NCI-H2227 (cell line): ENCODE measurements at regions not wholly inside any gene's neighbourhood (a gene's known extent, or its start where the extent isn't known, plus 50 kb on each side); places are given as distances from the start of the nearest gene placed in this dataset.
"Not testable (repeated sequence)": the region's sequence is repeated elsewhere in the genome, so short reads cannot be mapped to it uniquely, and the experiment has no call there.

Experiments used
- DNase-seq: peaks from one replicate; lab custom pipeline; 2025; ENCODE audit not compliant: unreplicated experiment; lab: John Stamatoyannopoulos, UW

- DNase-seq, result no peak
Observed at GRCh38 chr6:90676516-90677300, 89.8 kb upstream of the MAP3K7 start.

- DNase-seq, result not testable (repeated sequence)
Observed at GRCh38 chr6:90675107-90675506, 88.2 kb upstream of the MAP3K7 start.

GRCh38 chr6:90674077-90674476, 87.2 kb upstream of the MAP3K7 start:
- not testable (repeated sequence) for DNase-seq

- DNase-seq, result no peak
Observed at GRCh38 chr6:90669846-90670245, 83.0 kb upstream of the MAP3K7 start.

- no peak for DNase-seq
Observed at GRCh38 chr6:90669420-90669819, 82.5 kb upstream of the MAP3K7 start.

- no peak for DNase-seq
Observed at GRCh38 chr6:90668141-90668540, 81.3 kb upstream of the MAP3K7 start.

- DNase-seq, result no peak
Observed at GRCh38 chr6:90663873-90664272, 77.0 kb upstream of the MAP3K7 start.

- DNase-seq, result no peak
Observed at GRCh38 chr6:90663106-90663505, 76.2 kb upstream of the MAP3K7 start.

- no peak for DNase-seq
Observed at GRCh38 chr6:90660931-90661330, 74.1 kb upstream of the MAP3K7 start.

- no peak for DNase-seq
Observed at GRCh38 chr6:90658497-90658896, 71.6 kb upstream of the MAP3K7 start.

- no peak for DNase-seq
Observed at GRCh38 chr6:90656325-90656724, 69.5 kb upstream of the MAP3K7 start.

- no peak for DNase-seq
Observed at GRCh38 chr6:90654806-90655205, 67.9 kb upstream of the MAP3K7 start.

- DNase-seq, result no peak
Observed at GRCh38 chr6:90654166-90654565, 67.3 kb upstream of the MAP3K7 start.

GRCh38 chr6:90653750-90654149, 66.9 kb upstream of the MAP3K7 start:
- DNase-seq, result no peak

GRCh38 chr6:90650041-90650940, 63.4 kb upstream of the MAP3K7 start:
- DNase-seq, result peak; percentile 46

GRCh38 chr6:90648873-90649272, 62.0 kb upstream of the MAP3K7 start:
- no peak for DNase-seq

GRCh38 chr6:90646940-90647339, 60.1 kb upstream of the MAP3K7 start:
- no peak for DNase-seq

GRCh38 chr6:90645634-90646033, 58.8 kb upstream of the MAP3K7 start:
- no peak for DNase-seq

- DNase-seq, result no peak
Observed at GRCh38 chr6:90644492-90644891, 57.6 kb upstream of the MAP3K7 start.

GRCh38 chr6:90643381-90643780, 56.5 kb upstream of the MAP3K7 start:
- peak; percentile 7 for DNase-seq

- DNase-seq, result no peak
Observed at GRCh38 chr6:90637320-90637719, 50.4 kb upstream of the MAP3K7 start.
